ENCODE measurements at regions not wholly inside any gene's neighbourhood (a gene's known extent, or its start where the extent isn't known, plus 50 kb on each side); places are given as distances from the start of the nearest gene placed in this dataset.

GRCh38 chr13:21823949-21824348 is 153.1 kb downstream of the FGF9 start:
- no peak for TF ChIP-seq CTCF (IDR thresholded peaks at IDR 0.05)
- TF ChIP-seq EZH2 (IDR thresholded peaks at IDR 0.05; ENCODE audit: borderline replicate concordance, insufficient read depth, low read depth, low read length, poor library complexity, severe bottlenecking) = no peak

All from B cell (primary cell).